Lower leg skin (tissue), 3 donors: ENCODE measurements at regions not wholly inside any gene's neighbourhood (a gene's known extent, or its start where the extent isn't known, plus 50 kb on each side); places are given as distances from the start of the nearest gene placed in this dataset.

Experiments
- CTCF ChIP-seq, 3 donors: fragments of 450-650 bp; IDR thresholded peaks; one replicate each; pipeline ENCODE4 v1.5.1; 2016; ENCODE audit warnings: antibody characterized with exemption in 3 of 3, mild to moderate bottlenecking in 3 of 3, moderate library complexity in 2 of 3
- POLR2A ChIP-seq, 2 donors: fragments of 450-650 bp; IDR thresholded peaks; one replicate each; pipeline ENCODE4 v1.6.1; 2016 to 2017; ENCODE audit warnings: antibody characterized with exemption in 2 of 2, mild to moderate bottlenecking in 1 of 2, moderate library complexity in 1 of 2

GRCh38 chr2:120876526-120877280 lies 141.0 kb downstream of the GLI2 start:
- no peak for TF ChIP-seq CTCF (IDR thresholded peaks at IDR 0.05)
- TF ChIP-seq POLR2A (IDR thresholded peaks at IDR 0.05), result no peak
